ENCODE measurements at regions not wholly inside any gene's neighbourhood (a gene's known extent, or its start where the extent isn't known, plus 50 kb on each side); places are given as distances from the start of the nearest gene placed in this dataset.

DNA sequence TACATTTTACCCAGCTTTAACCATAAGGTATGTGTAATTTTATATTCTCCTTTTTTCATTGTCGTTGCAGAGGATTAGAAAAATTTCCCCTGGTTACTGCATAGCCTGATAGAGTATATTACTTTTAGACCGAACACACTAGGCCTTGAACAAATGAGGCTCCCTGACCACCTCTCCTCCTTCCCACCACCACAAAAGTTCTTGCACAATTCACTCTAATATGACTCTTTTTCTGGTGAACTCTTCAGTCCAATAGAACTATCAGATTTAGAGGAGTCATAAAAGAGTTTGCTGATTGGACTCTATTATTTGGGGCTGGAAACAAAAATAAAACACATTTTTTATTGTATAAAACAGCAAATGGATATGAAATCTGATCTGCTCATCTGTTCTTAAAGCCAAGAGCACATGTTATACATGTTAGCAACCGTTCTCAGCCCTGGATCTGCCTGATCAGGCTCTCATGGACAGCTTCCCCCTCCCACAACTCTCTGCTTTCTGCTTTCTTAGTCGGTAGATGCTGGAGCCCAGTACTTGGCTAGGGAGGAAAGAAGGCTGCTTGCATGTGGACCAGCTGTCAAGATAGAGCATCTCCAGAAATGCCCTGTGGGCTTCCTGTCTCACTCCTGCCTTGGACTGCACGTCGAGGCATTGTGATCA, 83.5 kb downstream of the CD164 start:
- no peak overlapping the region for H3K4me3 ChIP-seq
- H3K4me1 ChIP-seq (ENCODE audit: insufficient read depth): no peaks in the 10 kb centered on the region; the same call in 1 of the 2 replicates
- no peak overlapping the region for H2AFZ ChIP-seq
- Mint-ChIP-seq H3K27ac (no peak overlapping the region), H3K4me1 (peaks cover 34% of the 10 kb centered on the region), H3K9me3 (no peaks in the 10 kb centered on the region), H3K36me3 (ENCODE audit: low read depth) (no peaks in the 10 kb centered on the region), H3K27me3 (ENCODE audit: insufficient read depth, low read depth, poor library complexity) (peaks cover 7% of the 10 kb centered on the region), H3K4me3 (no peak overlapping the region)
- TF ChIP-seq POLR2AphosphoS5 (IDR thresholded peaks at IDR 0.05; ENCODE audit: low read depth) (no peak), CREB1 (CRISPR knock-in tag; IDR thresholded peaks at IDR 0.05; ENCODE audit: low read depth) (no peak), EZH2phosphoT487 (IDR thresholded peaks at IDR 0.05; ENCODE audit: unreplicated experiment) (no peak), ZNF114 (CRISPR knock-in tag; IDR thresholded peaks at IDR 0.05) (no peak), ZNF331 (CRISPR knock-in tag; IDR thresholded peaks at IDR 0.05; ENCODE audit: low read depth) (no peak), NANOG (IDR thresholded peaks at IDR 0.05; ENCODE audit: borderline replicate concordance) (no peak), EZH2 (IDR thresholded peaks at IDR 0.05; ENCODE audit: low read depth, unreplicated experiment) (no peak)
- TF ChIP-seq, protein P1, sequence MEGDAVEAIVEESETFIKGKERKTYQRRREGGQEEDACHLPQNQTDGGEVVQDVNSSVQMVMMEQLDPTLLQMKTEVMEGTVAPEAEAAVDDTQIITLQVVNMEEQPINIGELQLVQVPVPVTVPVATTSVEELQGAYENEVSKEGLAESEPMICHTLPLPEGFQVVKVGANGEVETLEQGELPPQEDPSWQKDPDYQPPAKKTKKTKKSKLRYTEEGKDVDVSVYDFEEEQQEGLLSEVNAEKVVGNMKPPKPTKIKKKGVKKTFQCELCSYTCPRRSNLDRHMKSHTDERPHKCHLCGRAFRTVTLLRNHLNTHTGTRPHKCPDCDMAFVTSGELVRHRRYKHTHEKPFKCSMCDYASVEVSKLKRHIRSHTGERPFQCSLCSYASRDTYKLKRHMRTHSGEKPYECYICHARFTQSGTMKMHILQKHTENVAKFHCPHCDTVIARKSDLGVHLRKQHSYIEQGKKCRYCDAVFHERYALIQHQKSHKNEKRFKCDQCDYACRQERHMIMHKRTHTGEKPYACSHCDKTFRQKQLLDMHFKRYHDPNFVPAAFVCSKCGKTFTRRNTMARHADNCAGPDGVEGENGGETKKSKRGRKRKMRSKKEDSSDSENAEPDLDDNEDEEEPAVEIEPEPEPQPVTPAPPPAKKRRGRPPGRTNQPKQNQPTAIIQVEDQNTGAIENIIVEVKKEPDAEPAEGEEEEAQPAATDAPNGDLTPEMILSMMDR (conservative IDR thresholded peaks at IDR 0.05; ENCODE audit: low read depth in 2 of 2): no peak
- TF ChIP-seq, protein P2, sequence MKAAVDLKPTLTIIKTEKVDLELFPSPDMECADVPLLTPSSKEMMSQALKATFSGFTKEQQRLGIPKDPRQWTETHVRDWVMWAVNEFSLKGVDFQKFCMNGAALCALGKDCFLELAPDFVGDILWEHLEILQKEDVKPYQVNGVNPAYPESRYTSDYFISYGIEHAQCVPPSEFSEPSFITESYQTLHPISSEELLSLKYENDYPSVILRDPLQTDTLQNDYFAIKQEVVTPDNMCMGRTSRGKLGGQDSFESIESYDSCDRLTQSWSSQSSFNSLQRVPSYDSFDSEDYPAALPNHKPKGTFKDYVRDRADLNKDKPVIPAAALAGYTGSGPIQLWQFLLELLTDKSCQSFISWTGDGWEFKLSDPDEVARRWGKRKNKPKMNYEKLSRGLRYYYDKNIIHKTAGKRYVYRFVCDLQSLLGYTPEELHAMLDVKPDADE (IDR thresholded peaks at IDR 0.05): no peak
- TF ChIP-seq, protein P3, sequence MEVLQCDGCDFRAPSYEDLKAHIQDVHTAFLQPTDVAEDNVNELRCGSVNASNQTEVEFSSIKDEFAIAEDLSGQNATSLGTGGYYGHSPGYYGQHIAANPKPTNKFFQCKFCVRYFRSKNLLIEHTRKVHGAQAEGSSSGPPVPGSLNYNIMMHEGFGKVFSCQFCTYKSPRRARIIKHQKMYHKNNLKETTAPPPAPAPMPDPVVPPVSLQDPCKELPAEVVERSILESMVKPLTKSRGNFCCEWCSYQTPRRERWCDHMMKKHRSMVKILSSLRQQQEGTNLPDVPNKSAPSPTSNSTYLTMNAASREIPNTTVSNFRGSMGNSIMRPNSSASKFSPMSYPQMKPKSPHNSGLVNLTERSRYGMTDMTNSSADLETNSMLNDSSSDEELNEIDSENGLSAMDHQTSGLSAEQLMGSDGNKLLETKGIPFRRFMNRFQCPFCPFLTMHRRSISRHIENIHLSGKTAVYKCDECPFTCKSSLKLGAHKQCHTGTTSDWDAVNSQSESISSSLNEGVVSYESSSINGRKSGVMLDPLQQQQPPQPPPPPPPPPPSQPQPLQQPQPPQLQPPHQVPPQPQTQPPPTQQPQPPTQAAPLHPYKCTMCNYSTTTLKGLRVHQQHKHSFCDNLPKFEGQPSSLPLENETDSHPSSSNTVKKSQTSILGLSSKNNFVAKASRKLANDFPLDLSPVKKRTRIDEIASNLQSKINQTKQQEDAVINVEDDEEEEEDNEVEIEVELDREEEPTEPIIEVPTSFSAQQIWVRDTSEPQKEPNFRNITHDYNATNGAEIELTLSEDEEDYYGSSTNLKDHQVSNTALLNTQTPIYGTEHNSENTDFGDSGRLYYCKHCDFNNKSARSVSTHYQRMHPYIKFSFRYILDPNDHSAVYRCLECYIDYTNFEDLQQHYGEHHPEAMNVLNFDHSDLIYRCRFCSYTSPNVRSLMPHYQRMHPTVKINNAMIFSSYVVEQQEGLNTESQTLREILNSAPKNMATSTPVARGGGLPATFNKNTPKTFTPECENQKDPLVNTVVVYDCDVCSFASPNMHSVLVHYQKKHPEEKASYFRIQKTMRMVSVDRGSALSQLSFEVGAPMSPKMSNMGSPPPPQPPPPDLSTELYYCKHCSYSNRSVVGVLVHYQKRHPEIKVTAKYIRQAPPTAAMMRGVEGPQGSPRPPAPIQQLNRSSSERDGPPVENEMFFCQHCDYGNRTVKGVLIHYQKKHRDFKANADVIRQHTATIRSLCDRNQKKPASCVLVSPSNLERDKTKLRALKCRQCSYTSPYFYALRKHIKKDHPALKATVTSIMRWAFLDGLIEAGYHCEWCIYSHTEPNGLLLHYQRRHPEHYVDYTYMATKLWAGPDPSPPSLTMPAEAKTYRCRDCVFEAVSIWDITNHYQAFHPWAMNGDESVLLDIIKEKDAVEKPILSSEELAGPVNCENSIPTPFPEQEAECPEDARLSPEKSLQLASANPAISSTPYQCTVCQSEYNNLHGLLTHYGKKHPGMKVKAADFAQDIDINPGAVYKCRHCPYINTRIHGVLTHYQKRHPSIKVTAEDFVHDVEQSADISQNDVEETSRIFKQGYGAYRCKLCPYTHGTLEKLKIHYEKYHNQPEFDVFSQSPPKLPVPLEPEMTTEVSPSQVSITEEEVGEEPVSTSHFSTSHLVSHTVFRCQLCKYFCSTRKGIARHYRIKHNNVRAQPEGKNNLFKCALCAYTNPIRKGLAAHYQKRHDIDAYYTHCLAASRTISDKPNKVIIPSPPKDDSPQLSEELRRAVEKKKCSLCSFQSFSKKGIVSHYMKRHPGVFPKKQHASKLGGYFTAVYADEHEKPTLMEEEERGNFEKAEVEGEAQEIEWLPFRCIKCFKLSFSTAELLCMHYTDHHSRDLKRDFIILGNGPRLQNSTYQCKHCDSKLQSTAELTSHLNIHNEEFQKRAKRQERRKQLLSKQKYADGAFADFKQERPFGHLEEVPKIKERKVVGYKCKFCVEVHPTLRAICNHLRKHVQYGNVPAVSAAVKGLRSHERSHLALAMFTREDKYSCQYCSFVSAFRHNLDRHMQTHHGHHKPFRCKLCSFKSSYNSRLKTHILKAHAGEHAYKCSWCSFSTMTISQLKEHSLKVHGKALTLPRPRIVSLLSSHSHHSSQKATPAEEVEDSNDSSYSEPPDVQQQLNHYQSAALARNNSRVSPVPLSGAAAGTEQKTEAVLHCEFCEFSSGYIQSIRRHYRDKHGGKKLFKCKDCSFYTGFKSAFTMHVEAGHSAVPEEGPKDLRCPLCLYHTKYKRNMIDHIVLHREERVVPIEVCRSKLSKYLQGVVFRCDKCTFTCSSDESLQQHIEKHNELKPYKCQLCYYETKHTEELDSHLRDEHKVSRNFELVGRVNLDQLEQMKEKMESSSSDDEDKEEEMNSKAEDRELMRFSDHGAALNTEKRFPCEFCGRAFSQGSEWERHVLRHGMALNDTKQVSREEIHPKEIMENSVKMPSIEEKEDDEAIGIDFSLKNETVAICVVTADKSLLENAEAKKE (CRISPR knock-in tag; IDR thresholded peaks at IDR 0.05): no peak
- H3K79me2 ChIP-seq (replicated peaks; ENCODE audit: insufficient read depth): no peaks in the 10 kb centered on the region
- no peaks in the 10 kb centered on the region for H3F3A ChIP-seq (replicated peaks; ENCODE audit: low read depth)
- no peak overlapping the region for H3K27ac ChIP-seq (ENCODE audit: low read depth)
- no peak for DNase-seq (ENCODE audit: low spot score)
- H3K36me3 ChIP-seq (ENCODE audit: insufficient read depth): no peaks in the 10 kb centered on the region
- H4K20me1 ChIP-seq (replicated peaks; ENCODE audit: insufficient read depth): no peaks in the 10 kb centered on the region
- ATAC-seq: no peak
- H3K9me2 ChIP-seq (ENCODE audit: insufficient read depth): no peaks in the 10 kb centered on the region
- peak overlapping the region; percentile 44; the same call in 1 of the 2 replicates for H3K4me2 ChIP-seq
- no peaks in the 10 kb centered on the region for H3K27me3 ChIP-seq (ENCODE audit: insufficient read depth)
